ENCODE measurements at regions not wholly inside any gene's neighbourhood (a gene's known extent, or its start where the extent isn't known, plus 50 kb on each side); places are given as distances from the start of the nearest gene placed in this dataset.

- H3K4me1 ChIP-seq (ENCODE audit: control insufficient read depth in 2 of 2, insufficient read depth in 2 of 2, low read length in 2 of 2): peaks cover 0 to 4% of the 10 kb centered on the region in 2 donors
- no peak overlapping the region for H3K9ac ChIP-seq (ENCODE audit: low read length)
- ATAC-seq (ENCODE audit: low read depth): no peak
- TF ChIP-seq EZH2 (IDR thresholded peaks at IDR 0.05; ENCODE audit: borderline replicate concordance, insufficient read depth, low read depth, low read length, poor library complexity, severe bottlenecking) (no peak), CTCF (IDR thresholded peaks at IDR 0.05) (no peak)
- Mint-ChIP-seq H3K4me1 (peaks cover 4% of the 10 kb centered on the region), H3K27ac (no peak overlapping the region), H3K9me3 (ENCODE audit: insufficient read depth) (no peaks in the 10 kb centered on the region), H3K4me3 (no peak overlapping the region), H3K27me3 (peaks cover 31% of the 10 kb centered on the region)
- peaks cover 0 to 8% (median 0%) of the 10 kb centered on the region in 3 donors for H3K9me3 ChIP-seq (ENCODE audit: control extremely low read depth in 1 of 3, control insufficient read depth in 2 of 3, insufficient read depth in 1 of 3, low read length in 2 of 3)
- no peak overlapping the region for H2AFZ ChIP-seq (ENCODE audit: insufficient read depth, low read depth, low read length, poor library complexity, severe bottlenecking)
- peaks cover 0 to 6% (median 1%) of the 10 kb centered on the region in 4 experiments for H3K27me3 ChIP-seq (replicated peaks in 1 of 4; ENCODE audit: control extremely low read depth in 1 of 4, control insufficient read depth in 3 of 4, insufficient read depth in 4 of 4, low read length in 3 of 4)
- WGBS (ENCODE audit: insufficient coverage): 75% methylated on average over 1 of the region's 4 CpGs
- H4K20me1 ChIP-seq (ENCODE audit: control insufficient read depth, insufficient read depth, low read length, poor library complexity, severe bottlenecking): no peaks in the 10 kb centered on the region
- no peaks in the 10 kb centered on the region for H3K79me2 ChIP-seq (ENCODE audit: control insufficient read depth, insufficient read depth, low read length)
- ChIA-PET POLR2A (no interaction called here), CTCF (no interaction called here)
- DNase-seq: no peak
- no peak overlapping the region for H3K4me2 ChIP-seq (replicated peaks; ENCODE audit: low read depth, low read length, poor library complexity, severe bottlenecking)
- no peak overlapping the region for H3K4me3 ChIP-seq (ENCODE audit: control extremely low read depth in 1 of 5, extremely low read depth in 1 of 5, insufficient read depth in 1 of 5, low read depth in 2 of 5, low read length in 4 of 5)
- H3K27ac ChIP-seq (ENCODE audit: low read length in 2 of 2): no peak overlapping the region
- no peaks in the 10 kb centered on the region for H3K36me3 ChIP-seq (replicated peaks in 1 of 2; ENCODE audit: control extremely low read depth in 1 of 2, control insufficient read depth in 1 of 2, extremely low read depth in 1 of 2, insufficient read depth in 2 of 2, low read length in 1 of 2)
- intact Hi-C loops (cut with micrococcal nuclease): no loop called here
Observed at GRCh38 chr9:88892724-88893123, 98.5 kb upstream of the S1PR3 start.

- no peak overlapping the region for H2AFZ ChIP-seq (ENCODE audit: insufficient read depth, low read depth, low read length, poor library complexity, severe bottlenecking)
- Mint-ChIP-seq H3K27me3 (peaks cover 24% of the 10 kb centered on the region), H3K9me3 (ENCODE audit: insufficient read depth) (no peaks in the 10 kb centered on the region), H3K27ac (no peak overlapping the region), H3K4me3 (no peak overlapping the region), H3K4me1 (no peaks in the 10 kb centered on the region)
- intact Hi-C loops (cut with micrococcal nuclease): no loop called here
- H3K4me1 ChIP-seq (ENCODE audit: control insufficient read depth in 2 of 2, insufficient read depth in 2 of 2, low read length in 2 of 2): no peaks in the 10 kb centered on the region
- TF ChIP-seq CTCF (IDR thresholded peaks at IDR 0.05): no peak
- TF ChIP-seq EZH2 (IDR thresholded peaks at IDR 0.05; ENCODE audit: borderline replicate concordance, insufficient read depth, low read depth, low read length, poor library complexity, severe bottlenecking): no peak
- no peak overlapping the region for H3K4me2 ChIP-seq (replicated peaks; ENCODE audit: low read depth, low read length, poor library complexity, severe bottlenecking)
- H4K20me1 ChIP-seq (ENCODE audit: control insufficient read depth, insufficient read depth, low read length, poor library complexity, severe bottlenecking): no peaks in the 10 kb centered on the region
- ChIA-PET POLR2A (no interaction called here), CTCF (no interaction called here)
- H3K4me3 ChIP-seq (ENCODE audit: control extremely low read depth in 1 of 5, extremely low read depth in 1 of 5, insufficient read depth in 1 of 5, low read depth in 2 of 5, low read length in 4 of 5): no peak overlapping the region
- no peaks in the 10 kb centered on the region for H3K79me2 ChIP-seq (ENCODE audit: control insufficient read depth, insufficient read depth, low read length)
- peaks cover 0 to 9% (median 1%) of the 10 kb centered on the region in 4 experiments for H3K27me3 ChIP-seq (replicated peaks in 1 of 4; ENCODE audit: control extremely low read depth in 1 of 4, control insufficient read depth in 3 of 4, insufficient read depth in 4 of 4, low read length in 3 of 4)
- H3K36me3 ChIP-seq (replicated peaks in 1 of 2; ENCODE audit: control extremely low read depth in 1 of 2, control insufficient read depth in 1 of 2, extremely low read depth in 1 of 2, insufficient read depth in 2 of 2, low read length in 1 of 2): no peaks in the 10 kb centered on the region
- H3K27ac ChIP-seq (ENCODE audit: low read length in 2 of 2): no peak overlapping the region
- no peak overlapping the region for H3K9ac ChIP-seq (ENCODE audit: low read length)
- ATAC-seq (ENCODE audit: low read depth) (no peak), DNase-seq (no peak)
- H3K9me3 ChIP-seq (ENCODE audit: control extremely low read depth in 1 of 3, control insufficient read depth in 2 of 3, insufficient read depth in 1 of 3, low read length in 2 of 3): no peaks in the 10 kb centered on the region
Observed at GRCh38 chr9:88897081-88897480, 94.2 kb upstream of the S1PR3 start.

Data from B cell (primary cell).